Fibroblast of the aortic adventitia (primary cell): ENCODE measurements at regions not wholly inside any gene's neighbourhood (a gene's known extent, or its start where the extent isn't known, plus 50 kb on each side); places are given as distances from the start of the nearest gene placed in this dataset.
"Not testable (repeated sequence)": the region's sequence is repeated elsewhere in the genome, so short reads cannot be mapped to it uniquely, and the experiment has no call there.

ENCODE experiments used
- DNase-seq: peaks from one replicate; pipeline ENCODE4 v3.0.0-alpha.2; 2010; ENCODE audit warnings: low read depth
- H3K4me3 ChIP-seq: 2 replicates; pipeline ENCODE4 v1.5.1; 2011; ENCODE audit warnings: low read depth, mild to moderate bottlenecking, control low read depth, low read length, moderate library complexity
- TF ChIP-seq, protein P1 (sequence below): IDR thresholded peaks from 2 replicates; pipeline ENCODE4 v1.5.1; 2011; ENCODE audit warnings: mild to moderate bottlenecking, low read length, control low read depth, inconsistent platforms; ENCODE audit not compliant: insufficient read depth

- no peak for DNase-seq
- no peak overlapping the region for H3K4me3 ChIP-seq
- TF ChIP-seq, protein P1, sequence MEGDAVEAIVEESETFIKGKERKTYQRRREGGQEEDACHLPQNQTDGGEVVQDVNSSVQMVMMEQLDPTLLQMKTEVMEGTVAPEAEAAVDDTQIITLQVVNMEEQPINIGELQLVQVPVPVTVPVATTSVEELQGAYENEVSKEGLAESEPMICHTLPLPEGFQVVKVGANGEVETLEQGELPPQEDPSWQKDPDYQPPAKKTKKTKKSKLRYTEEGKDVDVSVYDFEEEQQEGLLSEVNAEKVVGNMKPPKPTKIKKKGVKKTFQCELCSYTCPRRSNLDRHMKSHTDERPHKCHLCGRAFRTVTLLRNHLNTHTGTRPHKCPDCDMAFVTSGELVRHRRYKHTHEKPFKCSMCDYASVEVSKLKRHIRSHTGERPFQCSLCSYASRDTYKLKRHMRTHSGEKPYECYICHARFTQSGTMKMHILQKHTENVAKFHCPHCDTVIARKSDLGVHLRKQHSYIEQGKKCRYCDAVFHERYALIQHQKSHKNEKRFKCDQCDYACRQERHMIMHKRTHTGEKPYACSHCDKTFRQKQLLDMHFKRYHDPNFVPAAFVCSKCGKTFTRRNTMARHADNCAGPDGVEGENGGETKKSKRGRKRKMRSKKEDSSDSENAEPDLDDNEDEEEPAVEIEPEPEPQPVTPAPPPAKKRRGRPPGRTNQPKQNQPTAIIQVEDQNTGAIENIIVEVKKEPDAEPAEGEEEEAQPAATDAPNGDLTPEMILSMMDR, result no peak
Measured at GRCh38 chr9:13917534-13917933, 396.4 kb downstream of the NFIB start.

- TF ChIP-seq, protein P1, result no peak
- peak; percentile 63 for DNase-seq
- no peak overlapping the region for H3K4me3 ChIP-seq
Measured at GRCh38 chr9:13915591-13916301, 398.2 kb downstream of the NFIB start.

DNA sequence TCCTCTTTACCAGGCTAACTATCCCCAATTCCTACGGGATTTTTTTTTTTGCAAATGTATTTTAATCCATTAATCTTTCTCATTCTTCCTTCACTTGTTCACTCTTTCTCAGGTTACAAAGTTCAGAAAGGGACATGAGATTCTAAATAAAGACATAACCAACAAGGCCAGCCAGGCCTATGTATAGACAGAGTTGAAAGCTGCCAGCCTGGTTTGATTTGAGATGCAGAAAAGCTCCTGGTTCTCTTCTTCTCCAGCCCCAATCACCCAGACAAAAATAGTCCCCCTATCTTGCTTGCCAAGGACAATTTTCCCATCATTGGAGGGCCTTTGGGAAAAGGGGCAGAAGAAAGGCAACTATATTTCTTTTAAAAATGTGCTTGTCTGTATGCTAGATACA is 398.8 kb downstream of the NFIB start:
- TF ChIP-seq, protein P1, result no peak
- no peak for DNase-seq
- H3K4me3 ChIP-seq, result no peak overlapping the region

DNA sequence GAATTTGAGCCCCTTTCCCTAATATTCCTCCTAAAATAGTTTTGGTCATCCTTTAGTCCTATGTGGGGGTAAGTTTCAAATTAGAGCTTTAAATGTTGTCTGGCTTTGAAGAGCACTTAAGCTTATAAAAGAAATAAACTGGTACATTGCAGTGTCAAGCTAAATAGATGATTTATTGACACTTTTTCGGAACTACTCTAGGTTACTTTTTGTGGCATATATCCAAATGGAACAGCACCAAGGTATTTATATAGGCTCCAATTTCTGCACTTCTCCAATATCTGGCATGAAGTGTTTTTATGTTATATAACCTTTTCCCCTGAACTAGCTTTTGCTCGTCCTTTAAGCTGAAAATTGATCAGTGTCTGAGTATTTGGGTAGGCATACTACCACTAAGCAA is 402.5 kb downstream of the NFIB start:
- no peak overlapping the region for H3K4me3 ChIP-seq
- DNase-seq, result no peak
- TF ChIP-seq, protein P1, result no peak

DNA sequence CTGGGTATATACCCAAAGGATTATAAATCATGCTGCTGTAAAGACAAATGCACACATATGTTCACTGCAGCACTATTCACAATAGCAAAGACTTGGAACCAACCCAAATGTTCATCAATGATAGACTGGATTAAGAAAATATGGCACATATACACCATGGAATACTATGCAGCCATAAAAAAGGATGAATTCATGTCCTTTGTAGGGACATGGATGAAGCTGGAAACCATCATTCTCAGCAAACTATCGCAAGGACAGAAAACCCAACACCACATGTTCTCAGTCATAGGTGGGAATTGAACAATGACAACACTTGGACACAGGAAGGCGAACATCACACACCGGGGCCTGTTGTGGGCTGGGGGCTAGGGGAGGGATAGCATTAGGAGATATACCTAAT is 406.1 kb downstream of the NFIB start:
- not testable (repeated sequence) for DNase-seq, H3K4me3 ChIP-seq

GRCh38 chr9:13904746-13905145 is 409.2 kb downstream of the NFIB start:
- TF ChIP-seq, protein P1, result no peak
- no peak overlapping the region for H3K4me3 ChIP-seq
- peak; percentile 42 for DNase-seq

- DNase-seq, result no peak
- TF ChIP-seq, protein P1, result no peak
- H3K4me3 ChIP-seq, result no peak overlapping the region
Measured at GRCh38 chr9:13904311-13904710, 409.6 kb downstream of the NFIB start.
